Endodermal cell (in vitro differentiated cells): ENCODE measurements at regions not wholly inside any gene's neighbourhood (a gene's known extent, or its start where the extent isn't known, plus 50 kb on each side); places are given as distances from the start of the nearest gene placed in this dataset.

Experiments
- DNase-seq: peaks from one replicate; pipeline ENCODE4 v3.0.0-alpha.2; 2017
- H3K27ac ChIP-seq: 2 replicates; pipeline ENCODE4 v1.5.1; 2013; ENCODE audit warnings: mild to moderate bottlenecking, low read depth, low read length, moderate library complexity
- H3K27me3 ChIP-seq: 2 replicates; pipeline ENCODE4 v1.6.1; 2013; ENCODE audit warnings: mild to moderate bottlenecking, low read length, moderate library complexity; ENCODE audit not compliant: insufficient read depth, control insufficient read depth, poor library complexity, severe bottlenecking
- H3K36me3 ChIP-seq: 2 replicates; pipeline ENCODE4 v1.7.0; 2013; ENCODE audit warnings: mild to moderate bottlenecking, low read length, moderate library complexity; ENCODE audit not compliant: control insufficient read depth, insufficient read depth
- H3K4me1 ChIP-seq: one replicate; pipeline ENCODE4 v1.7.0; 2013; ENCODE audit warnings: low read length; ENCODE audit not compliant: control insufficient read depth, insufficient read depth
- H3K4me3 ChIP-seq: 2 replicates; pipeline ENCODE4 v1.5.1; 2013; ENCODE audit warnings: mild to moderate bottlenecking, low read length, moderate library complexity
- H3K9ac ChIP-seq: 2 replicates; pipeline ENCODE4 v1.6.1; 2013; ENCODE audit warnings: mild to moderate bottlenecking, low read length, moderate library complexity; ENCODE audit not compliant: poor library complexity, severe bottlenecking; ENCODE audit errors: extremely low read depth
- H3K9me3 ChIP-seq: 2 replicates; pipeline ENCODE4 v1.6.1; 2013; ENCODE audit warnings: mild to moderate bottlenecking, low read length, moderate library complexity; ENCODE audit not compliant: control insufficient read depth
- H3K27ac Mint-ChIP-seq: 2 replicates; pipeline ENCODE4 v1.8.0; 2020; ENCODE audit warnings: mixed read lengths
- H3K27me3 Mint-ChIP-seq: 2 replicates; pipeline ENCODE4 v1.8.0; 2021; ENCODE audit warnings: mild to moderate bottlenecking, mixed read lengths; ENCODE audit not compliant: insufficient read depth
- H3K36me3 Mint-ChIP-seq: 2 replicates; pipeline ENCODE4 v1.8.0; 2020; ENCODE audit warnings: low read depth, mixed read lengths
- H3K4me1 Mint-ChIP-seq: 2 replicates; pipeline ENCODE4 v1.8.0; 2020; ENCODE audit warnings: mixed read lengths
- H3K4me3 Mint-ChIP-seq: 2 replicates; pipeline ENCODE4 v1.8.0; 2020; ENCODE audit warnings: mild to moderate bottlenecking, moderate library complexity, mixed read lengths
- H3K9me3 Mint-ChIP-seq: 2 replicates; pipeline ENCODE4 v1.8.0; 2020; ENCODE audit warnings: mild to moderate bottlenecking, mixed read lengths
- CTCF ChIP-seq: fragments of 200-600 bp; sonication (generic); conservative IDR thresholded peaks from 2 replicates; pipeline ENCODE4 v1.5.0; 2021; ENCODE audit warnings: antibody characterized with exemption, mild to moderate bottlenecking
- WGBS, 2 experiments: methylation state at CpG; one replicate each; pipeline versions ENCODE4 v1.1.5 to v1.1.7; 2013; ENCODE audit warnings: missing lambda C conversion rate in 2 of 2, mixed read lengths in 1 of 2; ENCODE audit not compliant: insufficient coverage in 1 of 2, insufficient read length in 1 of 2; 5-methylcytosine and 5-hydroxymethylcytosine counted together

GRCh38 chr13:48153186-48153585, 58.3 kb upstream of the MED4 start:
- Mint-ChIP-seq H3K4me1 (peaks cover under 1% of the 10 kb centered on the region), H3K4me3 (no peak overlapping the region), H3K27me3 (no peaks in the 10 kb centered on the region), H3K27ac (no peak overlapping the region), H3K36me3 (no peaks in the 10 kb centered on the region), H3K9me3 (peaks cover 4% of the 10 kb centered on the region)
- H3K9ac ChIP-seq, result no peak overlapping the region
- H3K36me3 ChIP-seq, result no peaks in the 10 kb centered on the region
- TF ChIP-seq CTCF, result no peak
- no peak overlapping the region for H3K4me3 ChIP-seq
- no peak for DNase-seq
- WGBS, 2 experiments, result 83% methylated on average over 3 of the region's 3 CpGs; no CpG with 5 or more reads in 1 of the 2 experiments
- no peak overlapping the region for H3K27ac ChIP-seq
- H3K27me3 ChIP-seq, result no peaks in the 10 kb centered on the region
- no peaks in the 10 kb centered on the region for H3K9me3 ChIP-seq
- no peaks in the 10 kb centered on the region for H3K4me1 ChIP-seq

DNA sequence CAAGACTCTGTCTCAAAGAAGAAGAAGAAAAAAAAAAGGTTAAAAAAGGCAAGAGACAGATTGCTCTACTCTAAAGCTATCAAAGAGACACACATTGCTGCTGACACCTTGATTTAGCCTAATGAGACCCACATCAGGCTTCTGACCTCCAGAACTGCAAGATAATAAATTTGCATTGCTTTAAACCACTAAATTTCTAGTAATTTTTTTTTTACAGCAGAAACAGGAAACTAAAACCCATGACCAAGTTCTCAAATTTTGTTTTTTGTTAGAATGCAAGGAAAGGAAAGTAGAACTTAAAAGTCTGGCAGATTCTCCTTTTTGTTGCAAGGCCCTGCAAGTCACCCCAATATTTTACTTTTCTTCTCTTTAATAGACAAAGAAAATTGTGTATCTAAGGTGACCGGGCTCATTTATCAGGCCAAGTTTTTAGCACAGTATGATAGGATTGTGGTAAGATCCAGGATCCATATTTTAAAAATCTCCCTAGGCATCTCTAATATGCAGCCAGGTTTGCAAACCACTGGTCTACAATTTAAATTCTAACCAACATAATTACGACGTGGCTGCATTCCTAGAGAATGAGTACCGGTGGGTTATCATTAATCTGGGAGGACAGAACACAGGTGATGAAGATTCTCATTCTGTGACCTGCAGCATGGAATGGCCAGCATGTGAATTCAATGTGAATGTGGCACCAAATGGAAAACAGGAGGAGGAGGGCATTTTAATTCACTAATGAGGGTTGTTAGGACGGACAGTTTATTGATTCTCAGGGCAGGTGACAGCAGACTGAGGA, 56.7 kb upstream of the MED4 start:
- Histone ChIP-seq H3K9ac (no peak overlapping the region), H3K4me1 (no peaks in the 10 kb centered on the region), H3K27ac (no peak overlapping the region), H3K4me3 (no peak overlapping the region), H3K27me3 (no peaks in the 10 kb centered on the region), H3K36me3 (no peaks in the 10 kb centered on the region), H3K9me3 (no peaks in the 10 kb centered on the region)
- H3K9me3 Mint-ChIP-seq, result peaks cover 4% of the 10 kb centered on the region
- no peaks in the 10 kb centered on the region for H3K27me3 Mint-ChIP-seq
- no peak overlapping the region for H3K27ac Mint-ChIP-seq
- no peak for DNase-seq
- TF ChIP-seq CTCF, result no peak
- no peak overlapping the region for H3K4me3 Mint-ChIP-seq
- 78 to 100% methylated on average over 2 to 5 of the region's 5 CpGs for WGBS, 2 experiments
- no peaks in the 10 kb centered on the region for H3K4me1 Mint-ChIP-seq
- H3K36me3 Mint-ChIP-seq, result no peaks in the 10 kb centered on the region

DNA sequence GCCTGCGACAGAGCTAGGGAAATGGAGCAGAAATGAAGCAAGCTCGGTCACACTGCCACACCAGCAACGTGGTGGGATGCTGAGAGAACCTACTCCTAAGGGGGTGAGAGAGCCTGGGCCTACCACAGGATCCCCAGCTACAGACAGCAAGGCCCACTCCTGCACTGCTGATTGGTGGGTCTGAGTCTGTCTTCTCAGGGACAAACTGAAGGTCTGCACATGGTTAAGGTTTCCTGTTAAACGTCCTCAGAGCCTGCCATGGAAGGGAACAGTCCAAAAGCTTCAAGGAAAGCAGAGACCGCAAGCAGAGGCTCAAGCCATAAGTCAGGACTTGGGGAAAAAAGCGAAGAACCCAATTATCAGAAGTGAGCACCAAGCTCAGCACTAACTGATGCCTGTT, 53.5 kb upstream of the MED4 start:
- Mint-ChIP-seq H3K4me3 (no peak overlapping the region), H3K36me3 (no peaks in the 10 kb centered on the region), H3K4me1 (no peaks in the 10 kb centered on the region), H3K9me3 (peaks cover 6% of the 10 kb centered on the region), H3K27me3 (no peaks in the 10 kb centered on the region), H3K27ac (no peak overlapping the region)
- Histone ChIP-seq H3K9me3 (no peaks in the 10 kb centered on the region), H3K4me3 (no peak overlapping the region), H3K4me1 (no peaks in the 10 kb centered on the region), H3K27ac (no peak overlapping the region), H3K27me3 (no peaks in the 10 kb centered on the region), H3K36me3 (no peaks in the 10 kb centered on the region), H3K9ac (no peak overlapping the region)
- 81 to 92% methylated on average over 3 to 6 of the region's 6 CpGs for WGBS, 2 experiments
- no peak for TF ChIP-seq CTCF
- no peak for DNase-seq
